H9 (cell line): ENCODE measurements at regions not wholly inside any gene's neighbourhood (a gene's known extent, or its start where the extent isn't known, plus 50 kb on each side); places are given as distances from the start of the nearest gene placed in this dataset.

Experiments used
- DNase-seq: peaks from one replicate; pipeline ENCODE4 v3.0.0-alpha.2; 2017
- H2AFZ ChIP-seq: one replicate; pipeline ENCODE4 v1.6.1; 2013; ENCODE audit warnings: mild to moderate bottlenecking, low read length, control low read depth, moderate library complexity
- H2AK5ac ChIP-seq: 2 replicates; pipeline ENCODE4 v1.6.1; 2013; ENCODE audit warnings: low read length, control low read depth, mixed read lengths; ENCODE audit not compliant: insufficient read length
- H2BK120ac ChIP-seq: one replicate; pipeline ENCODE4 v1.6.1; 2013; ENCODE audit warnings: low read depth, mild to moderate bottlenecking, low read length, control low read depth, inconsistent platforms; ENCODE audit not compliant: poor library complexity, severe bottlenecking
- H2BK12ac ChIP-seq: 2 replicates; pipeline ENCODE4 v1.6.1; 2013; ENCODE audit warnings: low read length, control low read depth, mixed read lengths, low read depth; ENCODE audit not compliant: insufficient read length
- H2BK15ac ChIP-seq: 2 replicates; pipeline ENCODE4 v1.6.1; 2013; ENCODE audit warnings: low read depth, low read length, control low read depth
- H2BK20ac ChIP-seq: one replicate; pipeline ENCODE4 v1.6.1; 2013; ENCODE audit warnings: low read depth, mild to moderate bottlenecking, low read length, control low read depth, inconsistent platforms; ENCODE audit not compliant: poor library complexity, severe bottlenecking
- H2BK5ac ChIP-seq: 2 replicates; pipeline ENCODE4 v1.6.1; 2013; ENCODE audit warnings: low read length, control low read depth, mixed read lengths; ENCODE audit not compliant: insufficient read length
- H3K14ac ChIP-seq: 2 replicates; pipeline ENCODE4 v1.6.1; 2013; ENCODE audit warnings: low read length, control low read depth; ENCODE audit not compliant: insufficient read depth
- H3K18ac ChIP-seq: 2 replicates; pipeline ENCODE4 v1.6.1; 2013; ENCODE audit warnings: low read depth, mild to moderate bottlenecking, mixed read lengths, low read length, control low read depth; ENCODE audit not compliant: insufficient read length
- H3K23ac ChIP-seq: 2 replicates; pipeline ENCODE4 v1.6.1; 2013; ENCODE audit warnings: low read length, control low read depth, mixed read lengths, low read depth; ENCODE audit not compliant: insufficient read length
- H3K23me2 ChIP-seq: 2 replicates; pipeline ENCODE4 v1.6.1; 2013; ENCODE audit warnings: low read depth, mild to moderate bottlenecking, mixed read lengths, low read length, control low read depth; ENCODE audit not compliant: insufficient read length, poor library complexity, severe bottlenecking
- H3K27ac ChIP-seq: 2 replicates; pipeline ENCODE4 v1.5.1; 2013; ENCODE audit warnings: low read length, control low read depth, mixed read lengths, low read depth; ENCODE audit not compliant: insufficient read length
- H3K27me3 ChIP-seq: 2 replicates; pipeline ENCODE4 v1.6.1; 2013; ENCODE audit warnings: low read length, control low read depth, inconsistent platforms; ENCODE audit not compliant: insufficient read depth
- H3K4ac ChIP-seq: 2 replicates; pipeline ENCODE4 v1.6.1; 2013; ENCODE audit warnings: low read depth, mild to moderate bottlenecking, control low read depth, inconsistent platforms, low read length, moderate library complexity
- H3K4me1 ChIP-seq: 2 replicates; pipeline ENCODE4 v1.6.1; 2013; ENCODE audit warnings: low read length, control low read depth, inconsistent platforms; ENCODE audit not compliant: insufficient read depth
- H3K4me2 ChIP-seq: 2 replicates; pipeline ENCODE4 v1.6.1; 2013; ENCODE audit warnings: low read length, control low read depth, mixed read lengths; ENCODE audit not compliant: insufficient read length, insufficient read depth
- H3K56ac ChIP-seq: 2 replicates; pipeline ENCODE4 v1.6.1; 2013; ENCODE audit warnings: low read depth, mild to moderate bottlenecking, mixed read lengths, low read length, control low read depth; ENCODE audit not compliant: insufficient read length
- H3K79me1 ChIP-seq: 2 replicates; pipeline ENCODE4 v1.6.1; 2013; ENCODE audit warnings: low read depth, mild to moderate bottlenecking, moderate library complexity, low read length, control low read depth, inconsistent platforms; ENCODE audit not compliant: insufficient read depth, poor library complexity, severe bottlenecking
- H3K79me2 ChIP-seq: 2 replicates; pipeline ENCODE4 v1.6.1; 2013; ENCODE audit warnings: low read length, control low read depth, inconsistent platforms; ENCODE audit not compliant: insufficient read depth
- H3K9ac ChIP-seq: 2 replicates; pipeline ENCODE4 v1.6.1; 2013; ENCODE audit warnings: low read length, control low read depth, mixed read lengths; ENCODE audit not compliant: insufficient read length; ENCODE audit errors: extremely low read depth
- H3K9me3 ChIP-seq: one replicate; pipeline ENCODE4 v1.6.1; 2013; ENCODE audit warnings: low read depth, low read length, inconsistent platforms; ENCODE audit not compliant: control insufficient read depth
- H3T11ph ChIP-seq: one replicate; pipeline ENCODE4 v1.6.1; 2013; ENCODE audit warnings: mild to moderate bottlenecking, low read length, control low read depth, inconsistent platforms
- H4K20me1 ChIP-seq: one replicate; pipeline ENCODE4 v1.6.1; 2013; ENCODE audit not compliant: control insufficient read depth, insufficient read length, insufficient read depth
- H4K5ac ChIP-seq: 2 replicates; pipeline ENCODE4 v1.6.1; 2013; ENCODE audit warnings: low read depth, mild to moderate bottlenecking, mixed read lengths, low read length, control low read depth; ENCODE audit not compliant: insufficient read length
- H4K8ac ChIP-seq: replicated peaks from 2 replicates; pipeline ENCODE4 v1.6.1; 2013; ENCODE audit warnings: low read length, control low read depth, mixed read lengths, low read depth; ENCODE audit not compliant: insufficient read length
- H4K91ac ChIP-seq: 2 replicates; pipeline ENCODE4 v1.6.1; 2013; ENCODE audit warnings: low read depth, mild to moderate bottlenecking, moderate library complexity, mixed read lengths, low read length, control low read depth; ENCODE audit not compliant: insufficient read length
- H3K27ac Mint-ChIP-seq, 3 experiments: 2 replicates in 2 of 3; 3 replicates in 1 of 3; pipeline ENCODE4 v1.8.0; 2020 to 2021; ENCODE audit warnings: mixed read lengths in 3 of 3, mild to moderate bottlenecking in 1 of 3, moderate library complexity in 1 of 3
- H3K27me3 Mint-ChIP-seq: 2 replicates; pipeline ENCODE4 v1.8.0; 2021; ENCODE audit warnings: low read depth, mild to moderate bottlenecking, moderate library complexity, mixed read lengths
- H3K36me3 Mint-ChIP-seq, 3 experiments: 2 replicates in 2 of 3; 3 replicates in 1 of 3; pipeline ENCODE4 v1.8.0; 2020 to 2021; ENCODE audit warnings: low read depth in 3 of 3, mixed read lengths in 3 of 3; ENCODE audit not compliant: insufficient read depth in 1 of 3
- H3K4me1 Mint-ChIP-seq, 2 experiments: 2 replicates each; pipeline ENCODE4 v1.8.0; 2020; ENCODE audit warnings: mixed read lengths in 2 of 2
- H3K4me3 Mint-ChIP-seq, 2 experiments: 2 replicates in 1 of 2; 3 replicates in 1 of 2; pipeline ENCODE4 v1.8.0; 2020 to 2021; ENCODE audit warnings: mild to moderate bottlenecking in 2 of 2, mixed read lengths in 2 of 2, moderate library complexity in 1 of 2
- H3K9me3 Mint-ChIP-seq, 2 experiments: 2 replicates in 1 of 2; 3 replicates in 1 of 2; pipeline ENCODE4 v1.8.0; 2020; ENCODE audit warnings: mild to moderate bottlenecking in 2 of 2, mixed read lengths in 2 of 2, moderate library complexity in 1 of 2
- CTCF ChIP-seq: fragments of 200-600 bp; sonication (generic); conservative IDR thresholded peaks from 3 replicates; pipeline ENCODE4 v1.8.0; 2021; ENCODE audit warnings: antibody characterized with exemption, mild to moderate bottlenecking
- WGBS: extraction: QIAGEN DNeasy Blood & Tissue Kit; methylation state at CpG from one replicate; pipeline ENCODE4 v1.1.7; 2013; ENCODE audit warnings: missing lambda C conversion rate, low lambda C conversion rate, mixed read lengths; ENCODE audit not compliant: insufficient read length; ENCODE audit errors: extremely low coverage; 5-methylcytosine and 5-hydroxymethylcytosine counted together

- H3K4ac ChIP-seq, result no peak overlapping the region
- H2BK15ac ChIP-seq, result no peak overlapping the region
- H2BK12ac ChIP-seq, result no peak overlapping the region
- H3K4me1 ChIP-seq, result no peaks in the 10 kb centered on the region
- H3T11ph ChIP-seq, result no peak overlapping the region
- H2AK5ac ChIP-seq, result no peak overlapping the region
- Mint-ChIP-seq H3K4me3 (no peak overlapping the region), H3K9me3 (no peaks in the 10 kb centered on the region), H3K27me3 (no peaks in the 10 kb centered on the region), H3K4me1 (no peaks in the 10 kb centered on the region), H3K27ac (no peak overlapping the region), H3K36me3 (no peaks in the 10 kb centered on the region)
- H4K20me1 ChIP-seq, result no peaks in the 10 kb centered on the region
- no peak overlapping the region for H3K56ac ChIP-seq
- no CpG with 5 or more reads among the region's 7 CpGs for WGBS
- H4K8ac ChIP-seq, result no peak overlapping the region
- no peak for DNase-seq
- H3K23me2 ChIP-seq, result no peaks in the 10 kb centered on the region
- H2BK120ac ChIP-seq, result no peak overlapping the region
- no peak for TF ChIP-seq CTCF
- H4K5ac ChIP-seq, result no peak overlapping the region
- no peak overlapping the region for H3K18ac ChIP-seq
- H2BK5ac ChIP-seq, result no peak overlapping the region
- H3K79me1 ChIP-seq, result no peaks in the 10 kb centered on the region
- no peaks in the 10 kb centered on the region for H3K27me3 ChIP-seq
- no peak overlapping the region for H3K23ac ChIP-seq
- H3K9ac ChIP-seq, result no peak overlapping the region
- no peak overlapping the region for H3K27ac ChIP-seq
- H4K91ac ChIP-seq, result no peak overlapping the region
- H3K14ac ChIP-seq, result no peak overlapping the region
- no peaks in the 10 kb centered on the region for H3K79me2 ChIP-seq
- H3K9me3 ChIP-seq, result no peaks in the 10 kb centered on the region
- H3K4me2 ChIP-seq, result no peak overlapping the region
- H2BK20ac ChIP-seq, result no peak overlapping the region
- H2AFZ ChIP-seq, result no peak overlapping the region
These were observed 1512.5 kb upstream of the B3GALT2 start for GRCh38 chr1:194698908-194699318.
